IMR-90 (cell line): ENCODE measurements at regions not wholly inside any gene's neighbourhood (a gene's known extent, or its start where the extent isn't known, plus 50 kb on each side); places are given as distances from the start of the nearest gene placed in this dataset.

Experiments
- ATAC-seq: fragments of 200-7000 bp; cut with Tn5 transposase; 2 replicates; pipeline ENCODE4 v1.9.1; 2020; ENCODE audit warnings: low read depth, mild to moderate bottlenecking, moderate library complexity
- BruUV-seq: library from RNA; stranded (reverse); fragments of 400-500 nt; replicated peaks from 2 replicates; lab custom pipeline; 2021; lab: Mats Ljungman, UMichigan
- CTCF ChIA-PET: fragments of 300-600 bp; formaldehyde crosslinking; extraction: SDS; loops from one replicate; lab custom pipeline; 2021; ENCODE audit warnings: antibody characterized with exemption; lab: Yijun Ruan, JAX
- POLR2A ChIA-PET: fragments of 300-600 bp; sonication (Branson Sonifier 250); formaldehyde crosslinking; loops from one replicate; lab custom pipeline; 2022; ENCODE audit warnings: antibody characterized with exemption; ENCODE audit not compliant: unreplicated experiment; lab: Charles Lee
- DNase-seq: peaks from one replicate; pipeline ENCODE4 v3.0.0; 2013
- H2AFZ ChIP-seq: replicated peaks from 2 replicates; pipeline ENCODE3; 2013; ENCODE audit warnings: low read length, mild to moderate bottlenecking; ENCODE audit not compliant: poor library complexity
- H2AK5ac ChIP-seq: 2 replicates; pipeline ENCODE4 v1.6.1; 2013; ENCODE audit warnings: low read depth, low read length, inconsistent platforms
- H2AK9ac ChIP-seq: replicated peaks from 2 replicates; pipeline ENCODE3; 2013; ENCODE audit warnings: mild to moderate bottlenecking, low read depth, low read length, moderate library complexity; ENCODE audit not compliant: poor library complexity
- H2BK120ac ChIP-seq: 2 replicates; pipeline ENCODE4 v1.6.1; 2013; ENCODE audit warnings: low read depth, low read length, inconsistent platforms
- H2BK15ac ChIP-seq: 3 replicates; pipeline ENCODE4 v1.6.1; 2013; ENCODE audit warnings: low read depth, low read length, inconsistent platforms
- H2BK20ac ChIP-seq: 2 replicates; pipeline ENCODE4 v1.6.1; 2013; ENCODE audit warnings: low read depth, mild to moderate bottlenecking, inconsistent platforms, low read length, moderate library complexity
- H2BK5ac ChIP-seq: 2 replicates; pipeline ENCODE4 v1.6.1; 2013; ENCODE audit warnings: mild to moderate bottlenecking, low read depth, low read length, inconsistent platforms; ENCODE audit not compliant: poor library complexity, severe bottlenecking
- H3K14ac ChIP-seq: replicated peaks from 2 replicates; pipeline ENCODE4 v1.6.1; 2013; ENCODE audit warnings: low read depth, low read length, inconsistent platforms
- H3K18ac ChIP-seq: 2 replicates; pipeline ENCODE4 v1.6.1; 2013; ENCODE audit warnings: low read depth, low read length, control low read depth
- H3K23ac ChIP-seq: 2 replicates; pipeline ENCODE4 v1.6.1; 2013; ENCODE audit warnings: low read depth, low read length, inconsistent platforms
- H3K27ac ChIP-seq: 2 replicates; pipeline ENCODE4 v1.5.1; 2013; ENCODE audit warnings: mild to moderate bottlenecking, control low read depth, low read length; ENCODE audit not compliant: insufficient read depth
- H3K27me3 ChIP-seq: 2 replicates; pipeline ENCODE4 v1.6.1; 2013; ENCODE audit warnings: low read length; ENCODE audit not compliant: control insufficient read depth, insufficient read depth
- H3K36me3 ChIP-seq: 2 replicates; pipeline ENCODE4 v1.6.1; 2013; ENCODE audit warnings: low read length, mixed read lengths; ENCODE audit not compliant: control insufficient read depth, insufficient read depth
- H3K4ac ChIP-seq: 2 replicates; pipeline ENCODE4 v1.6.1; 2013; ENCODE audit warnings: low read depth, low read length, inconsistent platforms
- H3K4me1 ChIP-seq: 2 replicates; pipeline ENCODE4 v1.6.1; 2013; ENCODE audit warnings: low read length, mixed read lengths; ENCODE audit not compliant: control insufficient read depth, insufficient read depth
- H3K4me2 ChIP-seq: 2 replicates; pipeline ENCODE4 v1.6.1; 2013; ENCODE audit warnings: low read depth, mild to moderate bottlenecking, control low read depth, low read length, moderate library complexity
- H3K4me3 ChIP-seq: 2 replicates; pipeline ENCODE4 v1.5.1; 2013; ENCODE audit warnings: low read depth, mild to moderate bottlenecking, control low read depth, low read length, moderate library complexity; ENCODE audit not compliant: insufficient read depth
- H3K56ac ChIP-seq: 2 replicates; pipeline ENCODE4 v1.6.1; 2013; ENCODE audit warnings: low read length, inconsistent platforms; ENCODE audit not compliant: insufficient read depth; ENCODE audit errors: extremely low read depth
- H3K79me1 ChIP-seq, 2 experiments: 2 replicates each; pipeline ENCODE4 v1.6.1; 2013; ENCODE audit warnings: low read length in 2 of 2, inconsistent platforms in 1 of 2, low read depth in 1 of 2
- H3K9ac ChIP-seq: 2 replicates; pipeline ENCODE4 v1.6.1; 2013; ENCODE audit warnings: low read depth, low read length, control low read depth
- H3K9me1 ChIP-seq: 2 replicates; pipeline ENCODE4 v1.6.1; 2013; ENCODE audit warnings: low read length, inconsistent platforms; ENCODE audit not compliant: insufficient read depth
- H3K9me3 ChIP-seq: 2 replicates; pipeline ENCODE4 v1.6.1; 2013; ENCODE audit warnings: low read length; ENCODE audit not compliant: control insufficient read depth, insufficient read depth
- H4K20me1 ChIP-seq: 2 replicates; pipeline ENCODE4 v1.6.1; 2013; ENCODE audit warnings: low read length, inconsistent platforms; ENCODE audit not compliant: insufficient read depth
- H4K5ac ChIP-seq: 2 replicates; pipeline ENCODE4 v1.6.1; 2013; ENCODE audit warnings: mild to moderate bottlenecking, low read depth, low read length, control low read depth
- H4K8ac ChIP-seq, 2 experiments: 2 replicates each; pipeline ENCODE4 v1.6.1; 2013; ENCODE audit warnings: low read depth in 2 of 2, low read length in 2 of 2, control low read depth in 1 of 2, inconsistent platforms in 1 of 2
- H4K91ac ChIP-seq: 2 replicates; pipeline ENCODE4 v1.6.1; 2013; ENCODE audit warnings: low read depth, low read length, inconsistent platforms; ENCODE audit not compliant: insufficient read depth
- FOS ChIP-seq: fragments of 150-350 bp; IDR thresholded peaks from 2 replicates; pipeline ENCODE4 v1.6.1; 2016; ENCODE audit warnings: low read depth, low read length
- dilution Hi-C: fragments of 300-500 bp; cut with HindIII; formaldehyde crosslinking; loops from one replicate; pipeline ENCODE4 v1.14.3; 2018; ENCODE audit warnings: low sequenced_read_pairs; ENCODE audit not compliant: unreplicated experiment
- in situ Hi-C: fragments of 300-500 bp; cut with MboI; formaldehyde crosslinking; loops from 3 replicates; pipeline ENCODE4 v1.14.3; 2019; ENCODE audit warnings: low sequenced_read_pairs, inconsistent platforms, mixed read lengths
- intact Hi-C: fragments of 100-400 bp; cut with micrococcal nuclease; formaldehyde crosslinking; loops from 2 replicates; pipeline ENCODE4 v1.10.0; 2022

GRCh38 chr7:32263611-32264010 lies 193.4 kb upstream of the PDE1C start:
- Histone ChIP-seq H3K9ac (no peak overlapping the region), H3K23ac (no peak overlapping the region), H3K4ac (no peak overlapping the region), H2BK15ac (no peak overlapping the region), H3K56ac (no peak overlapping the region), H3K18ac (no peak overlapping the region), H2AK9ac (no peak overlapping the region), H2BK5ac (no peak overlapping the region), H3K9me1 (no peaks in the 10 kb centered on the region), H3K4me1 (no peaks in the 10 kb centered on the region), H2AK5ac (no peak overlapping the region), H3K9me3 (peaks cover 3% of the 10 kb centered on the region; the same call in 1 of the 2 replicates), H3K27ac (no peak overlapping the region), H4K8ac (no peak overlapping the region), H4K91ac (no peak overlapping the region), H4K20me1 (no peaks in the 10 kb centered on the region), H3K36me3 (no peaks in the 10 kb centered on the region), H2BK20ac (no peak overlapping the region), H2AFZ (no peak overlapping the region), H3K4me2 (no peak overlapping the region), H3K27me3 (no peaks in the 10 kb centered on the region), H3K4me3 (no peak overlapping the region), H3K79me1 (no peaks in the 10 kb centered on the region), H3K14ac (no peak overlapping the region), H2BK120ac (no peak overlapping the region), H4K5ac (no peak overlapping the region)
- in situ Hi-C loops: no loop called here
- dilution Hi-C loops: no loop called here
- intact Hi-C loops: no loop called here
- no TSS peak for BruUV-seq
- ATAC-seq (no peak), DNase-seq (no peak)
- POLR2A ChIA-PET: no interaction called here
- no peak for TF ChIP-seq FOS
- CTCF ChIA-PET: no interaction called here
